Body of pancreas (tissue), 4 donors: ENCODE measurements at regions not wholly inside any gene's neighbourhood (a gene's known extent, or its start where the extent isn't known, plus 50 kb on each side); places are given as distances from the start of the nearest gene placed in this dataset.

Source experiments
- POLR2A ChIP-seq, 3 donors: fragments of 450-650 bp; IDR thresholded peaks; one replicate each; pipeline ENCODE4 v1.6.1; 2016; ENCODE audit warnings: antibody characterized with exemption in 3 of 3, mild to moderate bottlenecking in 2 of 3
- TF ChIP-seq, protein P1 (sequence below), 7 experiments: fragments of 450-650 bp in 4 of 7; fragments of 200-600 bp in 3 of 7; sonication (generic) in 3 of 7; IDR thresholded peaks; one replicate each; pipeline ENCODE4 v1.5.1; 2016 to 2019; ENCODE audit warnings: antibody characterized with exemption in 7 of 7

- TF ChIP-seq, protein P1, sequence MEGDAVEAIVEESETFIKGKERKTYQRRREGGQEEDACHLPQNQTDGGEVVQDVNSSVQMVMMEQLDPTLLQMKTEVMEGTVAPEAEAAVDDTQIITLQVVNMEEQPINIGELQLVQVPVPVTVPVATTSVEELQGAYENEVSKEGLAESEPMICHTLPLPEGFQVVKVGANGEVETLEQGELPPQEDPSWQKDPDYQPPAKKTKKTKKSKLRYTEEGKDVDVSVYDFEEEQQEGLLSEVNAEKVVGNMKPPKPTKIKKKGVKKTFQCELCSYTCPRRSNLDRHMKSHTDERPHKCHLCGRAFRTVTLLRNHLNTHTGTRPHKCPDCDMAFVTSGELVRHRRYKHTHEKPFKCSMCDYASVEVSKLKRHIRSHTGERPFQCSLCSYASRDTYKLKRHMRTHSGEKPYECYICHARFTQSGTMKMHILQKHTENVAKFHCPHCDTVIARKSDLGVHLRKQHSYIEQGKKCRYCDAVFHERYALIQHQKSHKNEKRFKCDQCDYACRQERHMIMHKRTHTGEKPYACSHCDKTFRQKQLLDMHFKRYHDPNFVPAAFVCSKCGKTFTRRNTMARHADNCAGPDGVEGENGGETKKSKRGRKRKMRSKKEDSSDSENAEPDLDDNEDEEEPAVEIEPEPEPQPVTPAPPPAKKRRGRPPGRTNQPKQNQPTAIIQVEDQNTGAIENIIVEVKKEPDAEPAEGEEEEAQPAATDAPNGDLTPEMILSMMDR (IDR thresholded peaks at IDR 0.05), result no peak
- no peak for TF ChIP-seq POLR2A (IDR thresholded peaks at IDR 0.05)
Observed at GRCh38 chr14:22065347-22065746, 391.7 kb upstream of the OR4E1 start.
